HCT116 (cell line): ENCODE measurements at regions not wholly inside any gene's neighbourhood (a gene's known extent, or its start where the extent isn't known, plus 50 kb on each side); places are given as distances from the start of the nearest gene placed in this dataset.

Experiments used
- CTCF ChIP-seq, 3 experiments: fragments of 200-600 bp in 1 of 3; sonication (generic) in 1 of 3; IDR thresholded peaks in 2 of 3; conservative IDR thresholded peaks in 1 of 3; 2 replicates each; pipeline ENCODE4 v1.5.1; 2012 to 2017; ENCODE audit warnings: low read depth in 2 of 3, low read length in 2 of 3, antibody characterized with exemption in 1 of 3, borderline replicate concordance in 1 of 3, control low read depth in 1 of 3, mild to moderate bottlenecking in 1 of 3, mixed read lengths in 1 of 3, mixed run types in 1 of 3, moderate library complexity in 1 of 3; ENCODE audit not compliant: insufficient read depth in 1 of 3
- POLR2A ChIP-seq: IDR thresholded peaks from 2 replicates; pipeline ENCODE4 v1.7.0; 2011; ENCODE audit warnings: borderline replicate concordance; ENCODE audit not compliant: insufficient read depth, insufficient read length; ENCODE audit errors: extremely low read depth
- POLR2AphosphoS5 ChIP-seq: IDR thresholded peaks from 2 replicates; pipeline ENCODE4 v1.6.1; 2011; ENCODE audit warnings: mild to moderate bottlenecking, low read depth, low read length, moderate library complexity
- RAD21 ChIP-seq: IDR thresholded peaks from 2 replicates; pipeline ENCODE4 v1.6.1; 2012; ENCODE audit warnings: low read depth, mild to moderate bottlenecking
- ZFX ChIP-seq: fragments of 450-650 bp; IDR thresholded peaks from 2 replicates; pipeline ENCODE4 v1.6.1; 2017

DNA sequence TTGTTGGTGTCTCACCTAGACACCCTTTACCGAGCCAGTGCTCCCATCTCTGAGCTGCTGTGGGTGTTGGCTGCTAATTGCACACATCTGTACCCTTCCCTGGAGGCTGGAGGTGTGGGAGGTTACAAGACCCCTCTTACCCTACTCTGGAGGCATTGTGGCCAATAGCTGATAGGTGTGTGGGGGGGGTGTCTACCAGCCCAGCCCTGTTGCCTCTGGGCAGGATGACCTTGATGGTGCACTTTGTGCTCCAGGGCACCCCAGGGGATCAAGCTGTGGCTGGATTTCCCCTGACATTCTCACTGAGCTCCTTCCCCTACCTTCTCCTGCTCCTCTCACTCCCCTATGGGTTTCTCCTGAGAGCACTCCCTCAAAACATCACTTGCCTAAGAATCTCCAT is 104.7 kb upstream of the ADPGK start:
- TF ChIP-seq CTCF (IDR thresholded peaks at IDR 0.05 in 2 of 3, conservative IDR thresholded peaks at IDR 0.05 in 1 of 3; ENCODE audit: borderline replicate concordance in 1 of 3, insufficient read depth in 1 of 3, low read depth in 2 of 3, low read length in 2 of 3): no peak
- no peak for TF ChIP-seq RAD21
- no peak for TF ChIP-seq POLR2AphosphoS5
- no peak for TF ChIP-seq ZFX
- no peak for TF ChIP-seq POLR2A
